ENCODE measurements at regions not wholly inside any gene's neighbourhood (a gene's known extent, or its start where the extent isn't known, plus 50 kb on each side); places are given as distances from the start of the nearest gene placed in this dataset.

DNA sequence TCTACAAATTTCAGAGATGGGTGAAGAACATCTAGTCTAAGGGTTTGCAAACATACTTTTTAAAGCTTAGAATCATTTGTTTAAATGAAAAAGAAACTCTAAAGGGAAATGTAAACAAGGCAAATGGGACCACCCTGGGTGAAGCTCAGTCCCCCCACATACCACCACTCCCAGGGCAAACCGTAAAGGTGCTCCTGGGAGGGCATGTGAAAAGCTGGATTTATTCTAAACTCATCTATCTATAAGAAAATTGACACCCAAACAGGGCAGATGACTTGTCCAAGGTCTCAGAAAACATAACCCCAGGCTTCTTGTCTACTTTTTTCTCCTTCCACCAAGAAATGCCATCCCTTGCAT, 223.3 kb upstream of the PRKCQ start (continued):
- TF ChIP-seq ZNF18 (tag by site-specific recombination; IDR thresholded peaks at IDR 0.05): no peak
- TF ChIP-seq, protein P1, sequence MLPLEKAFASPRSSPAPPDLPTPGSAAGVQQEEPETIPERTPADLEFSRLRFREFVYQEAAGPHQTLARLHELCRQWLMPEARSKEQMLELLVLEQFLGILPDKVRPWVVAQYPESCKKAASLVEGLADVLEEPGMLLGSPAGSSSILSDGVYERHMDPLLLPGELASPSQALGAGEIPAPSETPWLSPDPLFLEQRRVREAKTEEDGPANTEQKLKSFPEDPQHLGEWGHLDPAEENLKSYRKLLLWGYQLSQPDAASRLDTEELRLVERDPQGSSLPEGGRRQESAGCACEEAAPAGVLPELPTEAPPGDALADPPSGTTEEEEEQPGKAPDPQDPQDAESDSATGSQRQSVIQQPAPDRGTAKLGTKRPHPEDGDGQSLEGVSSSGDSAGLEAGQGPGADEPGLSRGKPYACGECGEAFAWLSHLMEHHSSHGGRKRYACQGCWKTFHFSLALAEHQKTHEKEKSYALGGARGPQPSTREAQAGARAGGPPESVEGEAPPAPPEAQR (tag by site-specific recombination; IDR thresholded peaks at IDR 0.05): no peak
- no peak for TF ChIP-seq SCRT2 (tag by site-specific recombination; IDR thresholded peaks at IDR 0.05)

- POLR2A ChIA-PET: no interaction called here
- Histone ChIP-seq H3K9me3 (ENCODE audit: control insufficient read depth, insufficient read depth, low read depth, low read length) (no peaks in the 10 kb centered on the region), H3K36me3 (ENCODE audit: control insufficient read depth in 2 of 2, insufficient read depth in 1 of 2, low read length in 2 of 2) (no peaks in the 10 kb centered on the region), H3K4me1 (ENCODE audit: control insufficient read depth, insufficient read depth, low read length) (no peaks in the 10 kb centered on the region), H3K4me3 (ENCODE audit: low read depth, low read length) (no peak overlapping the region), H3K27ac (ENCODE audit: extremely low read depth, low read depth, low read length) (no peak overlapping the region)
- TF ChIP-seq GLIS1 (tag by site-specific recombination; IDR thresholded peaks at IDR 0.05) (no peak), SP3 (tag by site-specific recombination; IDR thresholded peaks at IDR 0.05) (no peak), ZNF530 (tag by site-specific recombination; IDR thresholded peaks at IDR 0.05; ENCODE audit: low read depth) (no peak), ZNF223 (tag by site-specific recombination; IDR thresholded peaks at IDR 0.05) (no peak)
- TF ChIP-seq, protein P2, sequence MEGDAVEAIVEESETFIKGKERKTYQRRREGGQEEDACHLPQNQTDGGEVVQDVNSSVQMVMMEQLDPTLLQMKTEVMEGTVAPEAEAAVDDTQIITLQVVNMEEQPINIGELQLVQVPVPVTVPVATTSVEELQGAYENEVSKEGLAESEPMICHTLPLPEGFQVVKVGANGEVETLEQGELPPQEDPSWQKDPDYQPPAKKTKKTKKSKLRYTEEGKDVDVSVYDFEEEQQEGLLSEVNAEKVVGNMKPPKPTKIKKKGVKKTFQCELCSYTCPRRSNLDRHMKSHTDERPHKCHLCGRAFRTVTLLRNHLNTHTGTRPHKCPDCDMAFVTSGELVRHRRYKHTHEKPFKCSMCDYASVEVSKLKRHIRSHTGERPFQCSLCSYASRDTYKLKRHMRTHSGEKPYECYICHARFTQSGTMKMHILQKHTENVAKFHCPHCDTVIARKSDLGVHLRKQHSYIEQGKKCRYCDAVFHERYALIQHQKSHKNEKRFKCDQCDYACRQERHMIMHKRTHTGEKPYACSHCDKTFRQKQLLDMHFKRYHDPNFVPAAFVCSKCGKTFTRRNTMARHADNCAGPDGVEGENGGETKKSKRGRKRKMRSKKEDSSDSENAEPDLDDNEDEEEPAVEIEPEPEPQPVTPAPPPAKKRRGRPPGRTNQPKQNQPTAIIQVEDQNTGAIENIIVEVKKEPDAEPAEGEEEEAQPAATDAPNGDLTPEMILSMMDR (tag by site-specific recombination; IDR thresholded peaks at IDR 0.05): no peak
- TF ChIP-seq, protein P3, sequence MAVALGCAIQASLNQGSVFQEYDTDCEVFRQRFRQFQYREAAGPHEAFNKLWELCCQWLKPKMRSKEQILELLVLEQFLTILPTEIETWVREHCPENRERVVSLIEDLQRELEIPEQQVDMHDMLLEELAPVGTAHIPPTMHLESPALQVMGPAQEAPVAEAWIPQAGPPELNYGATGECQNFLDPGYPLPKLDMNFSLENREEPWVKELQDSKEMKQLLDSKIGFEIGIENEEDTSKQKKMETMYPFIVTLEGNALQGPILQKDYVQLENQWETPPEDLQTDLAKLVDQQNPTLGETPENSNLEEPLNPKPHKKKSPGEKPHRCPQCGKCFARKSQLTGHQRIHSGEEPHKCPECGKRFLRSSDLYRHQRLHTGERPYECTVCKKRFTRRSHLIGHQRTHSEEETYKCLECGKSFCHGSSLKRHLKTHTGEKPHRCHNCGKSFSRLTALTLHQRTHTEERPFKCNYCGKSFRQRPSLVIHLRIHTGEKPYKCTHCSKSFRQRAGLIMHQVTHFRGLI (tag by site-specific recombination; IDR thresholded peaks at IDR 0.05): no peak
- CTCF ChIA-PET: no interaction called here
Observed at GRCh38 chr10:6802759-6803426, 222.8 kb upstream of the PRKCQ start.

DNA sequence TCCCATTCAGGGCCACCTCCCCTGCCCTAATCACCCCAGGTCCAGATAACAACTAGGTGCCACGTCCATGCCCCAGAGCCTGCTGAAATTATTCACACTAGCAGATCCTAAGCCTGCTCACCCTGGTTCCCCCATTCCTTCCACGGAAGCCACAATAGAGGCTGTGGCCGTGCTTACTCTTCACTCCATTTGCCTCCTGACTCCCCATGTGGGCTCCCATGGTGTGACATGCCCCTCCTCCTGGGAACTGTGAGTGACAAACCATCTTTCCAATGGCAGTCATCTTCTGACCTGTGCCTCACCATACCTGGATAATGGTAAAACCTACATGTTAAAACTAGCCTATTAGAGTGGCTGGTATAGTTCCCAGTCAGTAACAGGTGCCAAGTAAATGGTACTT, 216.2 kb upstream of the PRKCQ start:
- H3K27ac ChIP-seq (ENCODE audit: extremely low read depth, low read depth, low read length): no peak overlapping the region
- POLR2A ChIA-PET: no interaction called here
- no peak for TF ChIP-seq AEBP2 (tag by site-specific recombination; IDR thresholded peaks at IDR 0.05; ENCODE audit: borderline replicate concordance)
- TF ChIP-seq, protein P4, sequence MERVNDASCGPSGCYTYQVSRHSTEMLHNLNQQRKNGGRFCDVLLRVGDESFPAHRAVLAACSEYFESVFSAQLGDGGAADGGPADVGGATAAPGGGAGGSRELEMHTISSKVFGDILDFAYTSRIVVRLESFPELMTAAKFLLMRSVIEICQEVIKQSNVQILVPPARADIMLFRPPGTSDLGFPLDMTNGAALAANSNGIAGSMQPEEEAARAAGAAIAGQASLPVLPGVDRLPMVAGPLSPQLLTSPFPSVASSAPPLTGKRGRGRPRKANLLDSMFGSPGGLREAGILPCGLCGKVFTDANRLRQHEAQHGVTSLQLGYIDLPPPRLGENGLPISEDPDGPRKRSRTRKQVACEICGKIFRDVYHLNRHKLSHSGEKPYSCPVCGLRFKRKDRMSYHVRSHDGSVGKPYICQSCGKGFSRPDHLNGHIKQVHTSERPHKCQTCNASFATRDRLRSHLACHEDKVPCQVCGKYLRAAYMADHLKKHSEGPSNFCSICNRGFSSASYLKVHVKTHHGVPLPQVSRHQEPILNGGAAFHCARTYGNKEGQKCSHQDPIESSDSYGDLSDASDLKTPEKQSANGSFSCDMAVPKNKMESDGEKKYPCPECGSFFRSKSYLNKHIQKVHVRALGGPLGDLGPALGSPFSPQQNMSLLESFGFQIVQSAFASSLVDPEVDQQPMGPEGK (tag by site-specific recombination; IDR thresholded peaks at IDR 0.05): no peak
- TF ChIP-seq ZNF132 (tag by site-specific recombination; IDR thresholded peaks at IDR 0.05; ENCODE audit: borderline replicate concordance): no peak
- no peak for TF ChIP-seq ZNF335 (tag by site-specific recombination; conservative IDR thresholded peaks at IDR 0.05)
- no peak for TF ChIP-seq ZBTB1 (tag by site-specific recombination; IDR thresholded peaks at IDR 0.05)
- no peak for TF ChIP-seq PRDM10 (tag by site-specific recombination; IDR thresholded peaks at IDR 0.05)
- no peak for TF ChIP-seq ZNF394 (tag by site-specific recombination; IDR thresholded peaks at IDR 0.05; ENCODE audit: borderline replicate concordance)
- no peak for TF ChIP-seq KLF16 (tag by site-specific recombination; IDR thresholded peaks at IDR 0.05)

More for the DNA sequence above, 216.2 kb upstream of the PRKCQ start:
- H3K36me3 ChIP-seq (ENCODE audit: control insufficient read depth in 2 of 2, insufficient read depth in 1 of 2, low read length in 2 of 2): no peaks in the 10 kb centered on the region
- no peaks in the 10 kb centered on the region for H3K9me3 ChIP-seq (ENCODE audit: control insufficient read depth, insufficient read depth, low read depth, low read length)
- no peak overlapping the region for H3K4me3 ChIP-seq (ENCODE audit: low read depth, low read length)
- CTCF ChIA-PET: no interaction called here
- H3K4me1 ChIP-seq (ENCODE audit: control insufficient read depth, insufficient read depth, low read length): no peaks in the 10 kb centered on the region

All from HEK293 (cell line).